ENCODE measurements at regions not wholly inside any gene's neighbourhood (a gene's known extent, or its start where the extent isn't known, plus 50 kb on each side); places are given as distances from the start of the nearest gene placed in this dataset.

DNA sequence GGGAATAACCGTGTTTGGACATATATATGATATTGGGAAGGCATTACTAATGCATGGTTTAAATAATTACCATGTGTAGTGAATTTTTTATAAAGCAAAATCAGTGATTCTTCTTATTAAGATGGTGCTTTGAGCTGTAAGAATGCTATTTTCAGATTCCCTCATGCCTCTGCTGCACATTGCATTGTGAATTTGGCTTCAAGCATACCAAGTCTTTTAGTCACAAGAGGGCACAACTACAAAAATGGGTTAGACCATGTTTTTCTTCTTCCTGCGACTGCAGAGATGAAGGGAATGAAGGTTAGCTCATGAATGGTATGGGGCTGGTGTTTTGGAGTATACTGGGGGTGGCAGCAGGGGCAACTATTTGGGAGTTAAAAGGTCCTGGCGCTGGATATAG is 320.1 kb downstream of the SLC4A3 start:
- no peak for TF ChIP-seq POLR2A (IDR thresholded peaks at IDR 0.05)
- TF ChIP-seq CTCF (IDR thresholded peaks at IDR 0.05) = no peak
